ENCODE measurements at regions not wholly inside any gene's neighbourhood (a gene's known extent, or its start where the extent isn't known, plus 50 kb on each side); places are given as distances from the start of the nearest gene placed in this dataset.

- intact Hi-C loops (cut with DNase I) = loop anchor here (10.0 kb wide), 2 partner anchors 180 to 210 kb away; no protein-coding TSS in a partner anchor
- ATAC-seq = peak; percentile 71 to 89 (median 84)
Measured at GRCh38 chr4:89434364-89434988, 126.9 kb upstream of the GPRIN3 start.

GRCh38 chr4:89427782-89428181 lies 120.2 kb upstream of the GPRIN3 start:
- TF ChIP-seq CTCF (IDR thresholded peaks at IDR 0.05) (no peak), POLR2A (IDR thresholded peaks at IDR 0.05) (no peak)
- no peaks in the 10 kb centered on the region for H3K27me3 ChIP-seq
- no peaks in the 10 kb centered on the region for H3K9me3 ChIP-seq
- intact Hi-C loops (cut with DNase I) = no loop called here
- no peak overlapping the region for H3K27ac ChIP-seq
- H3K4me1 ChIP-seq = no peaks in the 10 kb centered on the region
- H3K4me3 ChIP-seq = no peak overlapping the region
- 7% methylated on average over 2 of the region's 2 CpGs for WGBS (ENCODE audit: insufficient coverage, low coverage, low lambda C conversion rate, missing lambda C conversion rate)
- DNase-seq = no peak
- ATAC-seq = peak in 1 of 4 donors; percentile 72
- no peaks in the 10 kb centered on the region for H3K36me3 ChIP-seq

More at GRCh38 chr4:89434364-89434988, 126.9 kb upstream of the GPRIN3 start:
- DNase-seq = no peak
- H3K36me3 ChIP-seq = no peaks in the 10 kb centered on the region
- H3K4me1 ChIP-seq = no peaks in the 10 kb centered on the region
- H3K9me3 ChIP-seq = no peaks in the 10 kb centered on the region
- TF ChIP-seq CTCF (IDR thresholded peaks at IDR 0.05) = peak; percentile 66 to 92 (median 77)
- no peak for TF ChIP-seq POLR2A (IDR thresholded peaks at IDR 0.05)
- no peaks in the 10 kb centered on the region for H3K27me3 ChIP-seq
- WGBS (ENCODE audit: insufficient coverage, low coverage, low lambda C conversion rate, missing lambda C conversion rate) = 34% methylated on average over 3 of the region's 3 CpGs
- no peak overlapping the region for H3K4me3 ChIP-seq
- H3K27ac ChIP-seq = no peak overlapping the region

GRCh38 chr4:89425023-89425422 lies 117.4 kb upstream of the GPRIN3 start:
- intact Hi-C loops (cut with DNase I) = no loop called here
- no peaks in the 10 kb centered on the region for H3K9me3 ChIP-seq
- H3K4me3 ChIP-seq = no peak overlapping the region
- H3K36me3 ChIP-seq = no peaks in the 10 kb centered on the region
- WGBS (ENCODE audit: insufficient coverage, low coverage, low lambda C conversion rate, missing lambda C conversion rate) = 32% methylated on average over 1 of the region's 1 CpG
- TF ChIP-seq POLR2A (IDR thresholded peaks at IDR 0.05) (no peak), CTCF (IDR thresholded peaks at IDR 0.05) (no peak)
- H3K27me3 ChIP-seq = no peaks in the 10 kb centered on the region
- ATAC-seq = no peak
- DNase-seq = no peak
- no peak overlapping the region for H3K27ac ChIP-seq
- no peaks in the 10 kb centered on the region for H3K4me1 ChIP-seq

GRCh38 chr4:89422441-89422990 lies 114.9 kb upstream of the GPRIN3 start:
- no peak for TF ChIP-seq CTCF (IDR thresholded peaks at IDR 0.05)
- TF ChIP-seq POLR2A (IDR thresholded peaks at IDR 0.05) = no peak
- H3K27me3 ChIP-seq = no peaks in the 10 kb centered on the region
- H3K4me3 ChIP-seq = no peak overlapping the region
- H3K27ac ChIP-seq = no peak overlapping the region
- H3K9me3 ChIP-seq = no peaks in the 10 kb centered on the region
- WGBS (ENCODE audit: insufficient coverage, low coverage, low lambda C conversion rate, missing lambda C conversion rate) = 88% methylated on average over 2 of the region's 3 CpGs
- intact Hi-C loops (cut with DNase I) = no loop called here
- DNase-seq (no peak), ATAC-seq (no peak)
- H3K4me1 ChIP-seq = no peaks in the 10 kb centered on the region
- H3K36me3 ChIP-seq = no peaks in the 10 kb centered on the region
